ENCODE measurements at regions not wholly inside any gene's neighbourhood (a gene's known extent, or its start where the extent isn't known, plus 50 kb on each side); places are given as distances from the start of the nearest gene placed in this dataset.

DNA sequence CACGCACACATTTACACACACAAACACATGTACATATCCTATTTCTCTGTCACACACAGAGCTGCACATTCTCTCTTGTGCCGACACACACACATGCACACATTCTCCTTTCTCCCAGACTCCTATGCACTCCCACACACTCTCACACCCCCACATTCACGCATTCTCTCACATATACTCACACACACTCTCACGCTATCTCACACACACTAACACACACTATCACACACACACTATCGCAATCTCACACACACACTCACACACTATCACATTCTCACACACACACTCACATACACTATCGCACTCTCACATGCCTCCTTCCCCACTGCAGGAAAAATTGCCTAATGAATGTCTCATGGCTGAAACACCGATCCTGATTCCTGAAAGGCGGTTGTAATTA is 450.7 kb downstream of the AACS start:
- Histone ChIP-seq H2AFZ (ENCODE audit: low read depth, low read length) (no peak overlapping the region), H3K4me2 (ENCODE audit: insufficient read depth, low read length) (no peak overlapping the region), H3K79me2 (ENCODE audit: control insufficient read depth, insufficient read depth, low read length) (no peaks in the 10 kb centered on the region), H3K9me3 (replicated peaks; ENCODE audit: control insufficient read depth, insufficient read depth, low read length) (peaks cover 11% of the 10 kb centered on the region), H3K9me1 (replicated peaks; ENCODE audit: control insufficient read depth, extremely low read depth, insufficient read depth, low read length) (no peaks in the 10 kb centered on the region), H3K27ac (ENCODE audit: insufficient read depth, low read depth, low read length) (no peak overlapping the region), H3K27me3 (ENCODE audit: control insufficient read depth in 2 of 2, insufficient read depth in 2 of 2, low read length in 2 of 2) (no peaks in the 10 kb centered on the region), H4K20me1 (replicated peaks; ENCODE audit: control insufficient read depth, extremely low read depth, insufficient read depth, low read length) (no peaks in the 10 kb centered on the region), H3K4me3 (replicated peaks in 1 of 3; ENCODE audit: insufficient read depth in 1 of 3, low read depth in 1 of 3, low read length in 3 of 3) (no peak overlapping the region), H3K4me1 (ENCODE audit: control insufficient read depth, extremely low read depth, insufficient read depth, low read length) (no peaks in the 10 kb centered on the region), H3K9ac (replicated peaks; ENCODE audit: extremely low read depth, insufficient read depth, low read length) (no peak overlapping the region), H3K36me3 (ENCODE audit: control insufficient read depth in 2 of 2, extremely low read depth in 1 of 2, insufficient read depth in 2 of 2, low read length in 2 of 2) (no peaks in the 10 kb centered on the region)
- ChIA-PET POLR2A (no interaction called here), CTCF (no interaction called here)
- dilution Hi-C loops (cut with MboI; ENCODE audit: extremely low pct_ligation_motif_present, low sequenced_read_pairs): no loop called here
- DNase-seq (ENCODE audit: low read depth, low spot score) (no peak), FAIRE-seq (no peak)
- no TSS peak for BruUV-seq (replicated peaks)
- TF ChIP-seq EZH2 (IDR thresholded peaks at IDR 0.05; ENCODE audit: borderline replicate concordance, low read depth, low read length, severe bottlenecking): no peak
- no peak for TF ChIP-seq MAX (IDR thresholded peaks at IDR 0.05; ENCODE audit: insufficient read depth, insufficient read length)
- TF ChIP-seq, protein P1, sequence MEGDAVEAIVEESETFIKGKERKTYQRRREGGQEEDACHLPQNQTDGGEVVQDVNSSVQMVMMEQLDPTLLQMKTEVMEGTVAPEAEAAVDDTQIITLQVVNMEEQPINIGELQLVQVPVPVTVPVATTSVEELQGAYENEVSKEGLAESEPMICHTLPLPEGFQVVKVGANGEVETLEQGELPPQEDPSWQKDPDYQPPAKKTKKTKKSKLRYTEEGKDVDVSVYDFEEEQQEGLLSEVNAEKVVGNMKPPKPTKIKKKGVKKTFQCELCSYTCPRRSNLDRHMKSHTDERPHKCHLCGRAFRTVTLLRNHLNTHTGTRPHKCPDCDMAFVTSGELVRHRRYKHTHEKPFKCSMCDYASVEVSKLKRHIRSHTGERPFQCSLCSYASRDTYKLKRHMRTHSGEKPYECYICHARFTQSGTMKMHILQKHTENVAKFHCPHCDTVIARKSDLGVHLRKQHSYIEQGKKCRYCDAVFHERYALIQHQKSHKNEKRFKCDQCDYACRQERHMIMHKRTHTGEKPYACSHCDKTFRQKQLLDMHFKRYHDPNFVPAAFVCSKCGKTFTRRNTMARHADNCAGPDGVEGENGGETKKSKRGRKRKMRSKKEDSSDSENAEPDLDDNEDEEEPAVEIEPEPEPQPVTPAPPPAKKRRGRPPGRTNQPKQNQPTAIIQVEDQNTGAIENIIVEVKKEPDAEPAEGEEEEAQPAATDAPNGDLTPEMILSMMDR (IDR thresholded peaks at IDR 0.05; ENCODE audit: extremely low read depth in 1 of 2, insufficient read depth in 1 of 2, low read depth in 1 of 2, low read length in 2 of 2): no peak
- TF ChIP-seq MYC (IDR thresholded peaks at IDR 0.05; ENCODE audit: low read depth, low read length): no peak
- no peak for TF ChIP-seq FOS (IDR thresholded peaks at IDR 0.05; ENCODE audit: borderline replicate concordance, insufficient read depth, low read length)
- TF ChIP-seq JUN (IDR thresholded peaks at IDR 0.05; ENCODE audit: borderline replicate concordance, insufficient read depth, insufficient read length, low read depth): no peak
- no peak for TF ChIP-seq GATA2 (IDR thresholded peaks at IDR 0.05; ENCODE audit: insufficient read depth, insufficient read length, low read depth, low read length)
- TF ChIP-seq POLR2AphosphoS5 (IDR thresholded peaks at IDR 0.05; ENCODE audit: insufficient read depth, low read depth, low read length): no peak
- TF ChIP-seq POLR2A (IDR thresholded peaks at IDR 0.05; ENCODE audit: low read depth, low read length): no peak
- intact Hi-C loops (cut with micrococcal nuclease): no loop called here

Data from endothelial cell of umbilical vein (primary cell).